T-helper 1 cell treated with Interleukin-12 subunit alpha and Interleukin-12 subunit beta and Interleukin-4 antibody, amounts not matched to agents 30 μg/mL and 1 μg/mL, for 36 hours (primary cell): ENCODE measurements at regions not wholly inside any gene's neighbourhood (a gene's known extent, or its start where the extent isn't known, plus 50 kb on each side); places are given as distances from the start of the nearest gene placed in this dataset.

Experiments
- H3K27ac Mint-ChIP-seq: one replicate; pipeline ENCODE4 v1.8.0; 2021; ENCODE audit warnings: mild to moderate bottlenecking, mixed read lengths
- H3K27me3 Mint-ChIP-seq: one replicate; pipeline ENCODE4 v1.8.0; 2021; ENCODE audit warnings: low read depth, mixed read lengths
- H3K36me3 Mint-ChIP-seq: one replicate; pipeline ENCODE4 v1.8.0; 2021; ENCODE audit warnings: low read depth, mixed read lengths
- H3K4me1 Mint-ChIP-seq: one replicate; pipeline ENCODE4 v1.8.0; 2021; ENCODE audit warnings: low read depth, mixed read lengths
- H3K4me3 Mint-ChIP-seq: one replicate; pipeline ENCODE4 v1.8.0; 2021; ENCODE audit warnings: mild to moderate bottlenecking, moderate library complexity, mixed read lengths
- H3K9me3 Mint-ChIP-seq: one replicate; pipeline ENCODE4 v1.8.0; 2021; ENCODE audit warnings: mixed read lengths

- Mint-ChIP-seq H3K27me3 (no peaks in the 10 kb centered on the region), H3K36me3 (peaks cover 2% of the 10 kb centered on the region), H3K27ac (no peak overlapping the region), H3K4me1 (no peaks in the 10 kb centered on the region), H3K4me3 (no peak overlapping the region), H3K9me3 (peaks cover 9% of the 10 kb centered on the region)
Observed at GRCh38 chr6:22017766-22018165, 279.1 kb downstream of the PRL start.

DNA sequence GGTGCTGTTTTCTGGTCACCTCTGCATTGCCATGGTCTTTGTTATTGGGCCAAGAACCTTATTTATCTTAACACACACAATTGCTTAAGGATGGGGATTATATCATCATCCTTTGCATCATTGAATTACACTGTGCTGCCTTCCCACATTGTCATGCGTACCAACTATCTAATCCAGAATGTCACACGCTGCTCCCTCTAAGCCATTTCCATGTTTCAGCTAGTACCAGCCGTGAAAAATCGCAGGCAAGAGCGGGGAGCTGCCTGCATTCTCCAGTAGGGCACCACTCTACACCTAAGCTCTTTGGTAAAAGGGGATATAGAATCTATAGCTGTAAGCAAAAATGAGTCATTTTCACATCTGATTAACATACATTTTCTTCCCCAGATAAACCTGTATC lies 277.0 kb downstream of the PRL start:
- Mint-ChIP-seq H3K4me3 (no peak overlapping the region), H3K36me3 (peaks cover 2% of the 10 kb centered on the region), H3K4me1 (no peaks in the 10 kb centered on the region), H3K27ac (no peak overlapping the region), H3K9me3 (peaks cover 11% of the 10 kb centered on the region), H3K27me3 (no peaks in the 10 kb centered on the region)

GRCh38 chr6:22020299-22021003 lies 276.4 kb downstream of the PRL start:
- Mint-ChIP-seq H3K4me1 (peaks cover 3% of the 10 kb centered on the region), H3K27ac (no peak overlapping the region), H3K4me3 (no peak overlapping the region), H3K27me3 (no peaks in the 10 kb centered on the region), H3K36me3 (peaks cover 2% of the 10 kb centered on the region), H3K9me3 (peaks cover 11% of the 10 kb centered on the region)

DNA sequence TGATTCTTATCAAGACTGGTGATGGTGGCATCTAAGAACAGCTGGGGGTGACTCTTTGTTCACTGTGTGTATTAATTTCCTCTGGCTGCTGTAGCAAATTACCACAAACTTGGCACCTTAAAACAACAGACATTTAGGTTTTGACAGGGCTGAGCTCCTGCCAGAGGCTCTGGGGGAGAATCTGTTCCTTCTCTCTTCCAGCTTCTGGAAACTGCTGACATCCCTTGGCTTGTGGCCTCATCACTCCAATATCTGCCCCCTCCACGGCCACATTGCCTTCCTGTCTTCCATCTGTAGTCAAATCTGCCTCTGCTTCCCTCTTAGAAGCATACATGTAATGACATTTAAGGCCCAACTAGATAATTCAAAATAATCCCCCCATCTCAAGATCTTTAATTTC lies 274.9 kb downstream of the PRL start:
- Mint-ChIP-seq H3K27me3 (no peaks in the 10 kb centered on the region), H3K27ac (no peak overlapping the region), H3K4me1 (peaks cover 10% of the 10 kb centered on the region), H3K36me3 (peaks cover 2% of the 10 kb centered on the region), H3K9me3 (peaks cover 11% of the 10 kb centered on the region), H3K4me3 (no peak overlapping the region)

DNA sequence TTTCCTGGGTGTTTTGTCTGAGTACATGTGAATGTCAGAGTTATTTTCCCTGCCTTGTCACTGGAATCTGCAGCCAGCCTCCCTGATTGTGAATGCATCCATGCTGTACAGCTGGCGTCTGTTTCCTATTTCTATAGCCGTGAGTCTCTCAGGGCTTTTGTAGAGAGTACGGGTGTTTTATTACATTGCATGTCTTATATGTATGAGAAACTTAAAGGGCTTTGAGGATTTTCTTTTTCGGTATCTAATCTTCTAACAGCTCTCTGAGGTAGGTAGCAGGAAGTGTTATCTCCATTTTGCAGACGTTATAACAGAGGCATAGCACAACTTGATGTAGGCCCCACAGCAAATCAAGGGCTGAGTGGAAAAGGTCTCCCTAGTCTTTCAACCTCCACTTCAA lies 272.9 kb downstream of the PRL start:
- Mint-ChIP-seq H3K36me3 (peaks cover 2% of the 10 kb centered on the region), H3K4me1 (peaks cover 16% of the 10 kb centered on the region), H3K9me3 (peaks cover 11% of the 10 kb centered on the region), H3K4me3 (no peak overlapping the region), H3K27ac (no peak overlapping the region), H3K27me3 (no peaks in the 10 kb centered on the region)

- H3K4me3 Mint-ChIP-seq: no peak overlapping the region
- peaks cover 2% of the 10 kb centered on the region for H3K36me3 Mint-ChIP-seq
- no peaks in the 10 kb centered on the region for H3K27me3 Mint-ChIP-seq
- H3K9me3 Mint-ChIP-seq: peaks cover 11% of the 10 kb centered on the region
- H3K4me1 Mint-ChIP-seq: peaks cover 16% of the 10 kb centered on the region
- peak overlapping the region; percentile 62 for H3K27ac Mint-ChIP-seq
Observed at GRCh38 chr6:22024973-22025467, 271.8 kb downstream of the PRL start.

DNA sequence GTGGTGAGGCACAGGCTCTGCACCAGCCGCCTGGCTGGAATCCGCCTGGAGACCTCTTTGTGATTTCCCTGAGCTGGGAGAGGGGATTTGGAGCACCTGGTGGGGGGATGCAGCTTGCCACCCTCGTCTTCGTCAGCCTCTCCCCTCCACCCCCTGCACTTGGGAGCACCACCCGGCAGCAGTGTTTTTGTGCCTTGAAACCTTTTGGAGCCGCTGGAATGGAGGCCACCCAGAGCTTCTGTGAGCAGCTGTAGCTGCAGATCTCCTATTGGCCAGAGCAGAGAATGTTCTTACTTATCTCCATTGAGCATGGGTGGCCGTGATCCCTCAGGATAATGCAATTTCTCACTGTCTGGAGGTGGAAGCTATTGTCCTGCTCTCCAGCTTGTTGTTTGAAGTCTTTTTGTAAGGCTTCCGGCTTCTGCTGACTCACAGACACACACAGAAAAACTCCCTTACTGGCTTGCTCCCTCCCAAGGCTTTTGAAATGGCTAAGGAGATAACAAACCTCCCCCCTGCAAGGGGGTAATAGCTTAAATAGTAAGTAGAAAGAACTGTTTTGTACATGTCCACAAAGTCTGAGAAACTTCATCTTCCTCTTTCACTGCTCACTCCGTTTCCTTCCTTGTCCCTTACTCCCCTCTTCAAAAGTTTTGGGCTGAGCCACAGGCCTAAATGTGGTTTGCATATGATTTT lies 271.2 kb downstream of the PRL start:
- Mint-ChIP-seq H3K9me3 (peaks cover 11% of the 10 kb centered on the region), H3K36me3 (peaks cover 2% of the 10 kb centered on the region), H3K4me1 (peaks cover 16% of the 10 kb centered on the region), H3K27me3 (no peaks in the 10 kb centered on the region), H3K4me3 (peak overlapping the region; percentile 21), H3K27ac (peak overlapping the region; percentile 83)

DNA sequence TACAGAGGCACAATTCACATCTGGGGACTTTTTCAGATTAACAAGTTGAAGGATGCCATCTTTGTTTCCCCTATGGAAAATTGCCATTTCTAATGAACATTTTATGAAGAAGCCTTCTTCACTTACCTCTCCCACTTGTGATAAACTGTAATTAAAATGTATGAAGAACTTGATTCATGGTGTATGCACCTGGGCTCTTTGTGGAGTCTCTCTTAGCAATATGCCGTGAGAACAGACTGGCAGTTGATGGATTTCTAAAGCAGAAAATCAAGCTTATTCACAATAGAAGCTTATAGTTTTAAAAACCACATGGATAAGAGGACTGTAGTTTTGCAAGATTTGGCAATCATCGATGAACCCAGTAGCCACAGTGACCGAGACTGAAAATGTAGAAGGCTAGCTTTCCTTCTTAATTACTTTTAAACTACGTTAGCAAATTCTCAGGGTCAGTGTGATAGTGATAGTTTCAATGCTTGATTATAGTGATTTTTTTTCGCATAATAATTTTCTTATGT lies 270.6 kb downstream of the PRL start:
- peak overlapping the region; percentile 21 for H3K4me3 Mint-ChIP-seq
- no peaks in the 10 kb centered on the region for H3K27me3 Mint-ChIP-seq
- H3K9me3 Mint-ChIP-seq: peaks cover 11% of the 10 kb centered on the region
- H3K27ac Mint-ChIP-seq: peak overlapping the region; percentile 83
- H3K4me1 Mint-ChIP-seq: peaks cover 16% of the 10 kb centered on the region
- peaks cover 2% of the 10 kb centered on the region for H3K36me3 Mint-ChIP-seq

DNA sequence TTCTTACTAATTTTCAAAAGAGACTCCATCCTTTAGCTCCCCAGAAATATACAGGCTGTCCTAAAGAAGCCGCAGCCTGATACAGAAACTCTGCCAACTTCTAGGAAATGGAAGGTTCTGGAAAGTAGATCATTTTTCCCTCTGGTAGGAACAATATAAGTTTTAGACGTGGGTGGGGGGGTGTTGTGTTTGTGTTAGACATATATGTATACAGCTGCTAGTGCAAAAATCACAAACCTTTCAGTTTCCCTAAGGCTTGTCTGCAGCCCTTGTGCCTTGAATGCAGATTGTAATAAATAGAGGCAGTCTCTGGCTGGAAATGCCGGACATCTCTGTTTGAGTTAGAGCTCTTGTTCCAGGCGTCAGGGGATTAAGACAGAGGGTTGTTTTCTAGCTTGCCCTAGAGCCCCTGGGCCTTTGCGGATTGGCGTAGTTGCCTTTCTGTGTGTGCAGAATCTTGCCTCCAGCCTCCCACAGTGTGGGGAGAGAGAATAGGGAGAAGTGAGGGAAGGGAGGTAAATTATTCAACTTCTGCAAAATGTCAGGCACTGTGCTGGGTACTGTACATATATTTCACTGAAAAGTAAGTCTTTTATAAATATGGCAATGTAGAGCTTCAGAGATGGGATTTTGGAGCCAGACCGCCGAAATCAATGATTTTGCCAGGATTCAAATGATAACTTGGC lies 269.7 kb downstream of the PRL start:
- peaks cover 8% of the 10 kb centered on the region for H3K9me3 Mint-ChIP-seq
- no peak overlapping the region for H3K27ac Mint-ChIP-seq
- H3K36me3 Mint-ChIP-seq: peaks cover under 1% of the 10 kb centered on the region
- H3K4me3 Mint-ChIP-seq: no peak overlapping the region
- no peaks in the 10 kb centered on the region for H3K27me3 Mint-ChIP-seq
- peaks cover 16% of the 10 kb centered on the region for H3K4me1 Mint-ChIP-seq

- Mint-ChIP-seq H3K27ac (no peak overlapping the region), H3K27me3 (no peaks in the 10 kb centered on the region), H3K4me1 (peaks cover 16% of the 10 kb centered on the region), H3K36me3 (no peaks in the 10 kb centered on the region), H3K9me3 (peaks cover 2% of the 10 kb centered on the region), H3K4me3 (no peak overlapping the region)
Observed at GRCh38 chr6:22028403-22029090, 268.3 kb downstream of the PRL start.

GRCh38 chr6:22029171-22029570 lies 267.7 kb downstream of the PRL start:
- H3K4me1 Mint-ChIP-seq: peaks cover 16% of the 10 kb centered on the region
- H3K4me3 Mint-ChIP-seq: no peak overlapping the region
- peaks cover 5% of the 10 kb centered on the region for H3K9me3 Mint-ChIP-seq
- no peaks in the 10 kb centered on the region for H3K36me3 Mint-ChIP-seq
- no peaks in the 10 kb centered on the region for H3K27me3 Mint-ChIP-seq
- no peak overlapping the region for H3K27ac Mint-ChIP-seq

DNA sequence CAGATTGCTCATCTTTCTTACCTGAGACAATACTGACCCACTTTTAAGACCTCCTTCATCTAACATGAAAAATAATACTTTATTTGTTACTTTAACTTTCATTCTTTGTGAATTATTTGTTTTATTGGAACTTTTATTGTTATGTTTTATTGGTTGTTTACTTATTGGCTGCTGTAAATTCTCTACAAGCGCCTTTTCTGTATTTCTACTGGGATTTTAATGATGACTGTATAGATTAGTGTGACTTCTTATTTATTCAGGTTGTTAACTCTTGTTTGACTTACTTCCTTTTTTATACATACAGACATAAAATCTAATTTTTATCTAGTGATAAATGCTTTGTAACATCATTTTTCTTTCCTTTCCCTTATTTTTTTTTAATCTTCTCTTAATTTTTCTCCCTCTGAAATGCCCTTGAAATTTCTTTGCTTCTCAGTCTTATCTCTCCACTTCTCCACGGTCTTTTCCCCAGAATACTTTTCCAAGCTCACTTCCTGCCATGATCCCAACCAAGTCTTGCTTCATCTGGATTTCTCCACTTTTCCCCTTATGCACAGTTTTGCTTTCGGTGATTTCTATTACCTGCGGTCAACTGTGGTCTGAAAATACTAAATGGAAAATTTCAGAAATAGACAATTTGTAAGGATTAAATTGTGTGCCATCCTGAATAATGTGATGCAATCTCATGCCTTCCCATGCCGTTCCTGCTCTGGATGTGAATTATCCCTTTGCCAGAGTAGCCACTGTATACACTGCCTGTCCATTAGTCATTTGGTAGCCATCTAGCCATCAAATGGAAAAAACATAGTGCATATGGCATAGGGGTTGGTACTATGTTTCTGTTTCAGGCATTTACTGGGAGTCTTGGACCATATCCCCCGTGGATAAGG lies 265.9 kb downstream of the PRL start:
- H3K36me3 Mint-ChIP-seq: no peaks in the 10 kb centered on the region
- H3K27me3 Mint-ChIP-seq: no peaks in the 10 kb centered on the region
- no peak overlapping the region for H3K27ac Mint-ChIP-seq
- no peak overlapping the region for H3K4me3 Mint-ChIP-seq
- H3K4me1 Mint-ChIP-seq: peaks cover 9% of the 10 kb centered on the region
- H3K9me3 Mint-ChIP-seq: peaks cover 5% of the 10 kb centered on the region

DNA sequence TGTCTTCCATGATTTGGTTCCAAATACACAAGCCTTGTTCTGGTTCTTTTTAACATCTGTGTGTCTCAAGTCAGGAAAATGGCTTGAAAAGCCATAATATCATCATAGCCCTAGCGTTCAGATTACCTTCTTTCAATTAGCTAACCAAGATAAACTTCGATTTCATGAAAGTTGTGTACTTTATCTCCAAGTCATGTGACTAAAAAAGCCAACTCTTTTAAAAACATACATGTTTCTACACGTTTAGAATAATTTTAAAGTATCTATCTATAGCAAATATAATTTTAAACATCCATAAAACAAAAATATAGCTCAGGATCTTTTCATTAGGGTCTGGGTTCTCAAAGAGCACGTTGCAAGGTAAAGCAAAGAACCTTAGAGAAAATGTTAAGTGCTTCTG lies 261.1 kb downstream of the PRL start:
- Mint-ChIP-seq H3K36me3 (no peaks in the 10 kb centered on the region), H3K4me1 (no peaks in the 10 kb centered on the region), H3K4me3 (no peak overlapping the region), H3K9me3 (peaks cover 16% of the 10 kb centered on the region), H3K27me3 (peaks cover 5% of the 10 kb centered on the region), H3K27ac (no peak overlapping the region)
